ENCODE measurements at regions not wholly inside any gene's neighbourhood (a gene's known extent, or its start where the extent isn't known, plus 50 kb on each side); places are given as distances from the start of the nearest gene placed in this dataset.

DNA sequence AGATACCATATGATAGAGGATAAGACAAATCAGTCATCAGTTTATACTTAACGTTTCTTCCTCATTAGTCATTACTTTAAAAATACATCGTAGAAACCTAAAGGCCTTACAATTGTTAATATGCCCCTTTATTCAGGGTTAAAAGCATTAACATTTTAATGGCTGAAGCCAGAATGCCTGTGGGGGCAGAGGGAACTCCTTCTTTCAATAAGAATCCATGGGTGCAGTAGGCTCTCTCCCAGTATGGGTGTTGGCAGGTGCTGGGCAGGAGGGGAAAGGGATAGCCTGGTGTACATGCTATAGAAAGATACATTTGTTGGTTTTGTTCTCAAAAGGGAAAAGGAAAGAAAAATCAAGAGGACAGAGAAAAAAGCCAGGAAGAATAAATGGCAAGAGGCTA is 1035.7 kb upstream of the POU3F3 start:
- TF ChIP-seq, protein P1, sequence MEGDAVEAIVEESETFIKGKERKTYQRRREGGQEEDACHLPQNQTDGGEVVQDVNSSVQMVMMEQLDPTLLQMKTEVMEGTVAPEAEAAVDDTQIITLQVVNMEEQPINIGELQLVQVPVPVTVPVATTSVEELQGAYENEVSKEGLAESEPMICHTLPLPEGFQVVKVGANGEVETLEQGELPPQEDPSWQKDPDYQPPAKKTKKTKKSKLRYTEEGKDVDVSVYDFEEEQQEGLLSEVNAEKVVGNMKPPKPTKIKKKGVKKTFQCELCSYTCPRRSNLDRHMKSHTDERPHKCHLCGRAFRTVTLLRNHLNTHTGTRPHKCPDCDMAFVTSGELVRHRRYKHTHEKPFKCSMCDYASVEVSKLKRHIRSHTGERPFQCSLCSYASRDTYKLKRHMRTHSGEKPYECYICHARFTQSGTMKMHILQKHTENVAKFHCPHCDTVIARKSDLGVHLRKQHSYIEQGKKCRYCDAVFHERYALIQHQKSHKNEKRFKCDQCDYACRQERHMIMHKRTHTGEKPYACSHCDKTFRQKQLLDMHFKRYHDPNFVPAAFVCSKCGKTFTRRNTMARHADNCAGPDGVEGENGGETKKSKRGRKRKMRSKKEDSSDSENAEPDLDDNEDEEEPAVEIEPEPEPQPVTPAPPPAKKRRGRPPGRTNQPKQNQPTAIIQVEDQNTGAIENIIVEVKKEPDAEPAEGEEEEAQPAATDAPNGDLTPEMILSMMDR (IDR thresholded peaks at IDR 0.05) = no peak
- no peak for TF ChIP-seq ZFX (IDR thresholded peaks at IDR 0.05; ENCODE audit: borderline replicate concordance)
- no peak overlapping the region for H3K27ac ChIP-seq

DNA sequence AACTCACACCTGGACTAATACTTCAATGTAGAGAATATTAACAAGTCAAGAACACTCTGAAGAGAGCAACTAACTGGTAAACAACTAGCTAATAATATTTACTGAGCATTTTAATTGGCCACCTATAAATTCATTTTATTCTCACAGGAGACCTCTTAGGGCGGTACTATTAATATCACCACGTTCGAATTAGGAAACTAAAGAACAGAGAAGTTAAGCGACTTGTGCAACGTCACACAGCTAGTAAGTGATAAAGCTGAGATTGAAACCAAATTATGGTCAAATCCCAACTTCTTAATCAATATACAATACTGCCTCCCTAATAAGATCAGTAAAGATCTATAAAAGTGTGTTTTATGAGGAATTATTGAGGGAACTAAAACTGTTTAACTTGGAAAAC is 1034.3 kb upstream of the POU3F3 start:
- TF ChIP-seq ZFX (IDR thresholded peaks at IDR 0.05; ENCODE audit: borderline replicate concordance) = no peak
- TF ChIP-seq, protein P1 (IDR thresholded peaks at IDR 0.05) = no peak
- no peak overlapping the region for H3K27ac ChIP-seq

- no peak overlapping the region for H3K27ac ChIP-seq
- TF ChIP-seq, protein P1 (IDR thresholded peaks at IDR 0.05) = no peak
- no peak for TF ChIP-seq ZFX (IDR thresholded peaks at IDR 0.05; ENCODE audit: borderline replicate concordance)
These were observed 1030.1 kb upstream of the POU3F3 start for GRCh38 chr2:103823847-103824246.

DNA sequence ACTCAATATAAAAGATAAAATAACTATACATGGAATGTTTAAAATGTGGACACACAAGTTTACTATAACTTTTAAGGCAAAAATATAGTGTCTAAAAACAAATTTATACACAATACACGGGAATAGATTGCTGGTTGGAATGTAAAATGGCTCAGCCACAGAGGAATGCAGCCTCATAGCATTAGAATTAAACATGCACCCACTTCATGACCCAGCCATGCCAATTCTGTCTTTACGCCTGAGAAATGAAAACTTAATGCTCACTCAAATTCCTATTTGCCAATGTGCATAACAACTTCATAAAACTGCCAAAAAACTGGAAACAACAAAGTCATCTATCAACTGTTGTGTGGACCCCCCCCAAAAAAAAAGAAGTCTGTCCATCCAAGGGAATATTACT is 1006.6 kb upstream of the POU3F3 start:
- TF ChIP-seq, protein P1 (IDR thresholded peaks at IDR 0.05) = no peak
- TF ChIP-seq ZFX (IDR thresholded peaks at IDR 0.05; ENCODE audit: borderline replicate concordance) = no peak
- no peak overlapping the region for H3K27ac ChIP-seq

GRCh38 chr2:103859238-103859637 is 994.7 kb upstream of the POU3F3 start:
- no peak overlapping the region for H3K27ac ChIP-seq
- TF ChIP-seq ZFX (IDR thresholded peaks at IDR 0.05; ENCODE audit: borderline replicate concordance) = no peak
- TF ChIP-seq, protein P1 (IDR thresholded peaks at IDR 0.05) = no peak

DNA sequence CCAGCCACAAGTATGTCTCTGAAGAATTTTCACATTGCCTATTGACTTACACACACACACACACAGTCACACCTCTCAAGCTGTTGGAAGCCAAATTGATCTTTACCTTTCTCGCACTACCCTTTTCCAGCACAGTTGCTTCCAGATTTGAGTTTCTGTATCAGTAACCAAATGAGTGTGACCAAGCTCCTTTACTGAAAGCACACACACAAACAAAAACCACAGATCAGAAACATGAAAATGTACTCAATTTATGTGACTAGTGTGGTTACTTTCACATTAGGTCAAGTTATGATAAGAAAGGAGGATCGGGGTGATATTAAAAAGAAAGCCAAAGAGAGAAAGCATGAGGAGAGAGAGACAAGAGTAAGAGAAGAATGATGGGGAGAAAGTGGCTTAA is 993.9 kb upstream of the POU3F3 start:
- H3K27ac ChIP-seq = no peak overlapping the region
- no peak for TF ChIP-seq ZFX (IDR thresholded peaks at IDR 0.05; ENCODE audit: borderline replicate concordance)
- TF ChIP-seq, protein P1 (IDR thresholded peaks at IDR 0.05) = no peak

DNA sequence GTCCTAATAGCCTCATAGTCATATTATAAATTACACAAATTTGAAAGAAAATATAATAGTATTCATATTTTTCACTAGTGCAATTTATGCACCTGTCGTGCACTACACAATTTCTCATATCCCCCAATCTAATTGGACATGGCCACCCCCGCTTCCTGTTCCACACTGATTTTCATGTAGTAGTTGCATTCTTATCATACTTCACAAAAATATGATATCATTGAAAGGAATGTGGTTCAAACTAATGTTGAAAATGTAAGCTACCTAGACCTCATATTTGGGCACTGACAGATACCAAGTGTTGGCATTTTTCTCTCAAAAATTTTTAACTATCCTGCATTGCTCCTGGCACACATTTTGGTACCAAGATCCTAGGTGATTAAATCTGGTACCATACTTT is 985.5 kb upstream of the POU3F3 start:
- no peak for TF ChIP-seq ZFX (IDR thresholded peaks at IDR 0.05; ENCODE audit: borderline replicate concordance)
- TF ChIP-seq, protein P1 (IDR thresholded peaks at IDR 0.05) = no peak
- no peak overlapping the region for H3K27ac ChIP-seq

Data from 22Rv1 (cell line).